HepG2 (cell line): ENCODE measurements at regions not wholly inside any gene's neighbourhood (a gene's known extent, or its start where the extent isn't known, plus 50 kb on each side); places are given as distances from the start of the nearest gene placed in this dataset.

Source experiments
- ATAC-seq: fragments of 200-7000 bp; cut with Tn5 transposase; 3 replicates; pipeline ENCODE4 v1.9.1; 2020; ENCODE audit warnings: mild to moderate bottlenecking, moderate library complexity
- BruUV-seq: library from RNA; stranded (reverse); fragments of 400-500 nt; replicated peaks from 2 replicates; lab custom pipeline; 2021; lab: Mats Ljungman, UMichigan
- CTCF ChIA-PET: fragments of 300-600 bp; formaldehyde crosslinking; extraction: SDS; loops from one replicate; lab custom pipeline; 2021; ENCODE audit warnings: low total read pairs, inconsistent platforms, low intra/inter-chr PET ratio; lab: Yijun Ruan, JAX
- POLR2A ChIA-PET: fragments of 350-600 bp; sonication (Branson Sonifier 250); formaldehyde crosslinking; loops from one replicate; lab custom pipeline; 2020; ENCODE audit warnings: antibody characterized with exemption, inconsistent platforms; lab: Yijun Ruan, JAX
- DNase-seq: peaks from one replicate; pipeline ENCODE4 v3.0.0-alpha.2; 2015; ENCODE audit warnings: low spot score
- FAIRE-seq: peaks from 3 replicates; lab custom pipeline; 2011; peaks lifted over from hg19 to GRCh38; lab: Jason Lieb, UNC
- H2AFZ ChIP-seq: one replicate; pipeline ENCODE4 v1.6.1; 2011; ENCODE audit warnings: low read length, inconsistent platforms
- H3K27ac ChIP-seq: fragments of 300-600 bp; 3 replicates; pipeline ENCODE4 v1.8.0; 2011; ENCODE audit warnings: mixed run types, mild to moderate bottlenecking, mixed read lengths, low read length, inconsistent platforms; ENCODE audit not compliant: insufficient read depth; ENCODE audit errors: extremely low read length
- H3K27me3 ChIP-seq, 2 experiments: fragments of 200-600 bp in 1 of 2; 2 replicates in 1 of 2; 3 replicates in 1 of 2; pipeline versions ENCODE4 v1.6.0 to v1.8.0; 2011; ENCODE audit warnings: low read length in 2 of 2, mild to moderate bottlenecking in 2 of 2, moderate library complexity in 2 of 2, inconsistent platforms in 1 of 2; ENCODE audit not compliant: insufficient read depth in 2 of 2, control insufficient read depth in 1 of 2
- H3K36me3 ChIP-seq, 2 experiments: fragments of 200-600 bp in 1 of 2; replicated peaks in 1 of 2; 2 replicates in 1 of 2; 3 replicates in 1 of 2; pipeline versions ENCODE4 v1.5.1 to v1.8.0; 2011; ENCODE audit warnings: low read length in 2 of 2, inconsistent platforms in 1 of 2; ENCODE audit not compliant: insufficient read depth in 2 of 2, control insufficient read depth in 1 of 2
- H3K4me1 ChIP-seq: 2 replicates; pipeline ENCODE4 v1.5.1; 2012; ENCODE audit warnings: low read length, inconsistent platforms; ENCODE audit not compliant: insufficient read depth
- H3K4me2 ChIP-seq: 2 replicates; pipeline ENCODE4 v1.6.0; 2011; ENCODE audit warnings: low read depth, low read length, inconsistent platforms
- H3K4me3 ChIP-seq, 3 experiments: fragments of 200-600 bp in 1 of 3; sonication (generic), shearing (Covaris generic) in 1 of 3; replicated peaks in 1 of 3; 2 replicates each; pipeline ENCODE4 v1.5.1; 2011 to 2016; ENCODE audit warnings: low read length in 3 of 3, inconsistent platforms in 2 of 3, low read depth in 2 of 3, mild to moderate bottlenecking in 2 of 3, control low read depth in 1 of 3, mixed read lengths in 1 of 3; ENCODE audit not compliant: insufficient read depth in 1 of 3
- H3K79me2 ChIP-seq: one replicate; pipeline ENCODE4 v1.6.1; 2011; ENCODE audit warnings: low read length, inconsistent platforms; ENCODE audit not compliant: insufficient read depth
- H3K9ac ChIP-seq: 2 replicates; pipeline ENCODE4 v1.6.0; 2011; ENCODE audit warnings: mild to moderate bottlenecking, low read depth, low read length, inconsistent platforms; ENCODE audit not compliant: insufficient read depth
- H3K9me3 ChIP-seq: 2 replicates; pipeline ENCODE4 v1.5.1; 2012; ENCODE audit warnings: mild to moderate bottlenecking, low read length
- H4K20me1 ChIP-seq: 2 replicates; pipeline ENCODE4 v1.6.0; 2011; ENCODE audit warnings: inconsistent platforms, mild to moderate bottlenecking, low read length, moderate library complexity; ENCODE audit not compliant: insufficient read depth
- EZH2 ChIP-seq: conservative IDR thresholded peaks from 2 replicates; pipeline ENCODE4 v1.6.1; 2012; ENCODE audit warnings: mild to moderate bottlenecking, low read depth, low read length, moderate library complexity
- PAXIP1 ChIP-seq: sonication (generic); formaldehyde crosslinking; conservative IDR thresholded peaks from 2 replicates; pipeline ENCODE4 v1.4.0; 2020; ENCODE audit warnings: mild to moderate bottlenecking, missing genetic modification reagents, moderate library complexity
- SAFB2 ChIP-seq: sonication (generic); formaldehyde crosslinking; IDR thresholded peaks from 2 replicates; pipeline ENCODE4 v1.5.1; 2020; ENCODE audit warnings: missing genetic modification reagents, low read depth, mild to moderate bottlenecking, borderline replicate concordance
- SALL2 ChIP-seq: sonication (generic); formaldehyde crosslinking; IDR thresholded peaks from 2 replicates; pipeline ENCODE4 v1.8.1; 2023; ENCODE audit warnings: mild to moderate bottlenecking, missing genetic modification reagents, inconsistent platforms
- TFE3 ChIP-seq: IDR thresholded peaks from 2 replicates; pipeline ENCODE4 v1.6.1; 2016
- ZBTB46 ChIP-seq: sonication (generic); formaldehyde crosslinking; IDR thresholded peaks from 2 replicates; pipeline ENCODE4 v1.4.0; 2020; ENCODE audit warnings: mild to moderate bottlenecking, missing genetic modification reagents, borderline replicate concordance
- ZNF280D ChIP-seq: sonication (generic); formaldehyde crosslinking; IDR thresholded peaks from 2 replicates; pipeline ENCODE4 v1.5.1; 2020; ENCODE audit warnings: mild to moderate bottlenecking, missing genetic modification reagents
- WGBS: methylation state at CpG from one replicate; pipeline ENCODE4 v1.1.6; 2017; ENCODE audit warnings: low lambda C conversion rate; 5-methylcytosine and 5-hydroxymethylcytosine counted together
- in situ Hi-C: cut with HindIII; loops from 2 replicates; pipeline ENCODE4 v1.10.0; 2017; ENCODE audit warnings: low pct_unique_long_range_greater_than_20kb; ENCODE audit not compliant: extremely low pct_ligation_motif_present
- intact Hi-C: fragments of 100-400 bp; cut with micrococcal nuclease; formaldehyde crosslinking; loops from one replicate; pipeline ENCODE4 v1.10.0; 2022; ENCODE audit not compliant: unreplicated experiment

- ChIA-PET POLR2A (no interaction called here), CTCF (no interaction called here)
- no peaks in the 10 kb centered on the region for H3K9me3 ChIP-seq
- in situ Hi-C loops (no loop called here), intact Hi-C loops (no loop called here)
- no peak overlapping the region for H3K9ac ChIP-seq
- H3K27ac ChIP-seq: no peak overlapping the region
- FAIRE-seq (no peak), ATAC-seq (no peak), DNase-seq (no peak)
- no peaks in the 10 kb centered on the region for H3K79me2 ChIP-seq
- no TSS peak for BruUV-seq
- H2AFZ ChIP-seq: no peak overlapping the region
- no peak overlapping the region for H3K4me2 ChIP-seq
- 98% methylated on average over 3 of the region's 3 CpGs for WGBS
- H4K20me1 ChIP-seq: no peaks in the 10 kb centered on the region
- no peaks in the 10 kb centered on the region for H3K36me3 ChIP-seq
- H3K4me1 ChIP-seq: no peaks in the 10 kb centered on the region
- no peak overlapping the region for H3K4me3 ChIP-seq
- peaks cover 0 to 7% of the 10 kb centered on the region in 2 experiments; a peak in 4 of 5 replicates for H3K27me3 ChIP-seq
- TF ChIP-seq ZBTB46 (CRISPR knock-in tag): no peak
- no peak for TF ChIP-seq PAXIP1 (CRISPR knock-in tag)
- no peak for TF ChIP-seq TFE3 (CRISPR knock-in tag)
- no peak for TF ChIP-seq ZNF280D (CRISPR knock-in tag)
- no peak for TF ChIP-seq SAFB2 (CRISPR knock-in tag)
- no peak for TF ChIP-seq EZH2
- TF ChIP-seq SALL2 (CRISPR knock-in tag): no peak
Observed at GRCh38 chr4:152097371-152097770, 336.6 kb upstream of the GATB start.
